GM18867 (cell line): ENCODE measurements at regions not wholly inside any gene's neighbourhood (a gene's known extent, or its start where the extent isn't known, plus 50 kb on each side); places are given as distances from the start of the nearest gene placed in this dataset.

Experiments
- ATAC-seq: cut with Tn5 transposase; IDR thresholded peaks from one replicate; pipeline ENCODE4 v1.9.1; 2021; ENCODE audit warnings: mild to moderate bottlenecking, moderate library complexity; ENCODE audit not compliant: unreplicated experiment

DNA sequence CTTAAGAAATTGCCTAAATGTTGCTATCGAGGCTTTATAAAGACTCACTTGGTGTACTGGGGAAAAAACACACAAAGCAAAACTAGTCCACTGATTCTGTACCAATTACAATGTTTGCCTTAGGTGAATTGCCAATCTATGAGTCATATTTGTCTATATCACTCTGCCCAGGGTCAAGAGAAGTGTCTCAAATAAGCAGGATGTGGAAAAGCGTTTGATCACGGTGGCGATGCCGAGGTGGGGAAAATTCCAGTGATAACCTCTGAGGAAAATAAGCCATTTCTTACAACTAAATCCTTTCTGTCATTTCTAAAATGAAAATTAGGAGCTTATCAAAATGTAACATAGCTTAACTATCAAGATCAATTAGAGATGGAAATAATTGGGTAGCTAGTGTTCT lies 148.6 kb upstream of the DIO3 start:
- ATAC-seq = no peak

DNA sequence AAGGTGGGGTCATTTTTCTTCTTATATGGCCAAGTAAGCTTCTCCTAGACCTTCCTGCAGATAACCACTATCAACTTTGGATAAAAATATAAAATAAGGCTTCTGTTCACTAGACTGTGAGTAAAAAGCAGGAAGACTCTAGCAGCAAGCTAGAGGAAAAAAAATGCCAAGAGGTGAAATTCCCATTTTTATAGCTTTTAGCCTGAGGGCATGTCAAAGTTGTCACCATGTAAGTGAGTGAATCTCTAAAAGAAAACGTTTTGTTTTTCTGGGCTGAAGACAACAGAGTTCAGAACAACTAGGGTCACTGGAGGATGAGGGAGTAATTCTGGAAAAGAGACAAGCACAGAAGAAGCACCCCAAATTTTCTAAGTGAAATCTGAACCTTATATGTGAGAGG lies 143.9 kb upstream of the DIO3 start:
- no peak for ATAC-seq

DNA sequence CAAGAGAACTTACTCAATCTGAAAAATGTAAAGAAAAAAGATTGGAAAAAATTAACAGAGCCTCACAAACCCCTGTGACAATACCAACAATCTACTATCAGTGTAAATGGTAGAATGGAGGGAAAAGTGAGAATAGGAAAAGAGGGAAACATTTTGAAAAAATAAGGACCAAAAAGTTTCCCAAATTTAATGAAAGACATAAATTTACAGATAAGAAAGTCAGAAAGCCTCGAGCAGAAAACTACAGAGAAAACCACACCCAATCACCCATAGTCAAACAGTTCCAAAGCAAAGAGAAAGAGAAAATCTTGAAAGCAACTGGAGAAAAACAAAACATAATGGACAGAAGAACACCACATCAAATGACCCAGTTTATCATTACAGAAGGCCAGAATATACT lies 142.7 kb upstream of the DIO3 start:
- no peak for ATAC-seq

DNA sequence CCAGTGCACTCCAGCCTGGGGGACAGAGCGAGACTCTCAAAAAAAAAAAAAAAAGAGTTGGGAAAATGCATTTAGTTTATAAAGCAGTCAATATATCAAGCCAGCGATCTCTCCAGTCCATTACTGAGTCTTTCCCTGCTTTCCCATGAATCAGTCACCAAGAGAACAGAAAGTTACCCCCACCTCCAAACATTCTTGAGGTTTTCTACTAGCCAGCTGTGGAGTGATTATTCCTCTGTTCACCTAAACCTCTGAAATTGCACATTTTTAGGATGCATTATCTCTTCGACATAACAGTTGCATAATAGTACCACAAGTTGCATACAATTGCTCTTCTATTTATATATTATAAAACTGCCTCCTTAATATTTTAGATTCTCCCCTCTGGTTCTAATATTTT lies 134.8 kb upstream of the DIO3 start:
- no peak for ATAC-seq

DNA sequence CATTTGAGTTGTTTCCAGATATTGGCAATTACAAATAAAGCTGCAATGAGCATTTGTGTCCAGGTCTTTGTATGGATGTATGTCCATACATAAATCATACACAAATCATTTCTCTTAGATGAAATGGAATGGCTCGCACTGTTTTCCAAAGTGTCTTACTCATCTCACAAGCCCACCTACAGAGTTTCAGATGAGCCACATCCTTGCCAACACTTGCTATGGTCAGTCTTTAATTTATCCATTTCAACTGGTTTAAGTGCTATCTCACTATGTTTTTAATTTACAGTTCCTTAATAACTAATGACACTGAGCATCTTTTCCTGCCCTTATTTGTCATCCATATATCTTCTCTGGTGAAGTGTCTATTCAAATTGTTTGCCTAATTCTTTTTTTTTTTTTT lies 132.9 kb upstream of the DIO3 start:
- no peak for ATAC-seq

DNA sequence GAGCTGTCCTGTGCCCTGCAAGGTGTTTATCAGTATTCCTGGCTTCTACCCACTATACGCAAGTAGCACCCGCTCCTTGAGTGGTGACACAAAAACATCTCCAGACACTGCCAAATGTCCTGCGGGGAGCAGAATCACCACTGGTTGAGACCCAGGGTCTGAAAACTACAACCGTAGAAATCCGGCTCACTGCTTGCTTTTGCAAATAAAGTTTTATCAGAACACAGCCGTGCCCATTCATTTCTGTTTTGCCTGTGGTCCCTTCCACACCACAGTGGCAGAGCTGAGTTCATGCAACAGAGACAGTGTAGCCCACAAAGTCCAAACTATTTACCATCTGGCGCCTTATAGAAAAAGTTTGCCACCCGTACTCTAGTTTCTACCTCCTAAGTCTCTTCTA lies 125.7 kb upstream of the DIO3 start:
- no peak for ATAC-seq

DNA sequence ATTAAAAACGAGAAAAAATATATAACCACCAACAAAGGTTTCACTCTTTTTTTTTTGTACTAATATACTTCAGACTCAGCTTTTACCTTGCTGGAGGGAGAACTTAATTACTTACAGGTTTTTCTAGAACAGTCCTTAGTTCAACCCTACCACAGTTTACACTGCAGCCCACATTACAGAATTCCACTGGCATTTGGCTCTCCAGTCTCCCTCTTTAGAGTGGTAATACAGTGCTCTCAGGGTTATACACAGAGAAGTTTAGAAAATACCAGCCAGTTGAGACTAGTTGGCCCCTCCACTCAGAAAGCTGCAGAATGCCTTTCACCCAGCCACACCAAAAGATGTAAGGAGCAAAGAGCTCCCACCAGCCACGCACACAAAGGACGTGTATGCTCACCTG lies 122.3 kb upstream of the DIO3 start:
- no peak for ATAC-seq

DNA sequence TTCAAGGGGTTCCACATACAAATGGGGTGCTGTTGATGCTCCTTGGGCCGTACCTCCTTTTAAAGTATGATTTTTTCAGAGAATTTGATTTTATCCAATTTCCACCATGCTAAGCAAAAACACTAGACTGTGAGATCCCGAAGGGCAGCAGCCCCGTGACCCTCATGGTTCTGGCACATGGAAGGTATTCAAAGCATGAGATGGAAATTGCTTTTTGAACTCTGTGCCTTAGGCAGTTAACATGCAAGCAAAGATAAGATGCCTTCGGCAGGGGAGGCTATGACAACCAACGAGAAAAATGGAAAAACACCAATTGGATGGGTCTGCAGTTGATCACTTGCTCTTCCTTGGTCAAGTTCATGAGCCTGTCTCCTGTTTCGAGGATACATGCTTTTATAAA lies 120.8 kb upstream of the DIO3 start:
- ATAC-seq = no peak

DNA sequence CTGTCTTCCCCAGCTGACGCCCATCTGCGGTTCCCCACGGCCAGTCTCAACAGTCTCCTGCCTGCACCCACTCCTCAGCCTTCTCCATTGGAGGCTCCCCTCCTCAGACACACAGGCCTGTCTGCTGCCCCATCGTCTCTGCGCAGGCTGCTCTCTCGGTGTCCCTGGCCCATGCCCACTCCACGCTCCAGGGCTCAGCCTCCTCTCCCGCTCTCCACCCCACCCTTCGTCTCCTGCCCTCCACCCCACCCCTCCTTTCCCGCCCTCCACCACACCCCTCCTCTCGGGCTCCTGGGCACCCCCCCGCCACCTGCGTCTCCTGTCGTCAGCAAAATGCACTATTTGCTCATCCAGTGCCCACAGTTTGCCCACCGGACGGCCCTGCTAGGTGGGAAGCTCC lies 119.6 kb upstream of the DIO3 start:
- no peak for ATAC-seq

DNA sequence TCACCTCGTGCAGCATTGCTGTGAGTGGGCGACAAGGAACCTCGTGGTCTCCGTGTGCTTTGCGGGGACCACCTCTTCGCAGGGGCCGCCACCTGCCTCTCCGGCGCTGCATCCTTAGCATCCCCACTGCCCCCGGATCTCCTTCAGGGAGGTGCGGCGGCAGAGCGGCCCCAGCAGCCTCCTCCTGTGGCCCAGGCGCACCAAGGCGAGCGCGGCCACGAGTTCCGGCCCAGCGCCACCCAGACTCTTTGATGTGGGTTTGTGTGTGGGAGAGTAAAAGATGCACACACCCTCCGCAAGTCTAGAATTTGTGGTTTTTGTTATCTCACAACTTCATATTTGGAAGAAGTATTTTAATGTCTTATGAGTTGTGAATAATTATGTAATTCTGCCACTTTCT lies 118.8 kb upstream of the DIO3 start:
- no peak for ATAC-seq

DNA sequence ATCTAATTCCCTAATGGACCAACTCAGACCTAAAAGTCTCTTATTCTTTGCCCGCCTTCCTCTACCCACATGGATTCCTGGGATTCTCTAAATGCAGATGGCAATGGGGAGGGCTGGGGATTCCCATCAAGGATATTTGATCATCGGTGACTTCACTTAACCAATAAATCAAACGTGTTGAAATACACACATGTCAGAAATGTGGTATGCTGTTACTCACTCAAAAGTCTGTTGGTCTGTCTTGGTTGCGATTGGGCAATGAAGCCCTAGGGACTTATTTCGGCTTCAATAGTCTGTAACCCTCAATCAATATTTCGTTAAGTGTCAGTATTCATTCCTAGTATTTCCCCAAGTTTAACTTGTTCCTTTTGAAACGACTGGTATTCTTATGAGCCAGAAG lies 117.2 kb upstream of the DIO3 start:
- ATAC-seq = no peak

DNA sequence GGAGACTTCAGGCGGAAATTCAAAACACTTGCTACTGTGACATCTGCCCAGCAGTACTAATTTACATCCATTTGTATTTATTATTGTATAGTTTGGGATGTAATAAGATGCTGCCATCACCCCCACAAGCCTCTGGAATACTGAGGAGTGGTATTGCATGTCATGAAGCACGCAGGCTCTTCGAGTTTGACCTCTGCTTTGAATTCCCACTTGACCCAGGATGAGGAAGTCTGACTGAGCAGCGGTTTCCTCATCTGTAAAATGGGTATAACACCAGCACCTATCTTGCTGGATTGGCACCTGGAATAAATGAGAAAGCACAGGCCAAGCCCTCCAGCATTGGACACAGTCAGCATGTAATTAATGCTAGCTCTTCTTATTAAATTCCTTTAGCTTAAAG lies 116.0 kb upstream of the DIO3 start:
- ATAC-seq = no peak

DNA sequence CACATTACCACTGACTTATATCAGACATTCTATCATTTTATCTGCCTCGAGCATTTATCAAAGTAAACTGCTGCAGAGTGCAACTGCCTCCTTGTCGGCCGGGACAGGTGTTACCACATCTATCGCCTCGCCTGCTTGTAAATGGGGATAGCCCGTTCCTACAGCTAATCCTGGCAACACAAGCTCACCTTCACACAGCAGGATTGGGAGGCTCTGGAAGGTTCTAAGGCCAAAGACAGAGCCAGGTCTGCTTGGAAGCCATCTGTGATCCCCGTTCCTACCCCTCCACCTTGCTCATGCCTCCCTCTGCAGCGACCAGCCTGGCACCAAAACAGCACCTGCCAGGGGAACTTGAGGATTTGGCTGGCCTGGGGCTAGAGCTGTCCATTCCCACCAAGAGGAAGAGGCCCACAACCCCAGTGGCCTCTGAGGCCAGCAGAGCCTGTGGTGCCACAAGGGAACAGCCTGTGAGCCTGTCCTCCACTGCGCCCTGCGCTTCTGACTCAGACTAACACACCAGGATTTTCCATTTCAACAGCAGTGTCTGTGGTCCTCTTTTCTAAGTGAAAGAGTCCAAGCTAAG lies 114.8 kb upstream of the DIO3 start:
- ATAC-seq = no peak

DNA sequence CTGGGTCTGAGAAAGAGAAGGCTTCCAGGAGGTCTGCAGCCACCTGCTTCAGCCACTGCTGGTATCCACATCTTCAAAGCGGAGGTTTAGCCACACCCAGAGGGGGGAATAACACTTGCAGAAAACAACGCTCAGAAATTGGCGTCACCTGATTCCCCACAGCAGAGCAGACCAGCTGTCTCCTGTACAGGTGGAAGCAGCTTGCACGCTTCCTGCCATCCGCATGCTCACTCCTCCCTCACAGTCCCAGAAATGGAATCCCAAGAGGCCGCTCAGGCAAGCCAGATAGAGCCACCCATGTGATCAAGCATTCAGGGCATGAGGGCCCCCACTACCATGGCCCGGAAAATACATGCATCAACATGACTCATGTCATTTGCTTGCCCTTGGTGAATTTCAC lies 112.2 kb upstream of the DIO3 start:
- ATAC-seq = no peak

DNA sequence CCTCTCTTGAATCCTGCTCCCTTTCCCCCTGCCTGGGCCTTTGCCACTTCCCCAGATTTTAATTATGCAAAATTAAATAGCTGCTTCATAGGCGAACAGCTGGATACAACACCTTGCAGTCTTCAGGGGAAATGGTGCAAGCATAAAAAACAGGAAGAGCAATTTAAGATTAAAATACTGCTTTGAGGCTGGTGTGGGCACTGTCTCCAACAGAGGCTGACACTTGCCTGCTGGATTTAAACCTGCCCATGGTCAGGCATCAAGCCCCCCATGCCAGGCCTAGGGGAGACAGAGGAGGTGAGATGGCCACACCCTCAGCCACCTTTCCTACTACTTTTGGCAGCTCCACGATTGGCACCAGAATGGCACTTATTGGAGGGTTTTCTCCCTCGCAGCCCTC lies 110.1 kb upstream of the DIO3 start:
- ATAC-seq = no peak

DNA sequence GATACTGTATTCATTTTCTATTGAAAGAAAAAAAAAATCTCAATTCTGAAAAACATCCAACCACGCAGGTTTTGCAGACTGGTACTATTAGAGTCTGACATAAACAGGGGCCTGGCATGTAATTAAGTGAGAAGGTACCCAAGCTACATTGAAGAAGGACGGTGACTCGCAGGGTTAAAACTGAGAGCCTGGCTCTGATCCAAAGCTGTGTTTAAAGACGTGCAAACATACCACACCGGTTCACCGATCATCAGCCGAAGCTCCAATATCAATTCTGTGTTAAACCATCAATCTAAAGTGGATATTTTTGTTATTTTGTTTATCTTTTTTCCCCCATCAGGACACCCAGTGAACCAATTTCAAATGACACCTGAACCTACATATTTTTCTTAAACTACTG lies 108.1 kb upstream of the DIO3 start:
- ATAC-seq = no peak

DNA sequence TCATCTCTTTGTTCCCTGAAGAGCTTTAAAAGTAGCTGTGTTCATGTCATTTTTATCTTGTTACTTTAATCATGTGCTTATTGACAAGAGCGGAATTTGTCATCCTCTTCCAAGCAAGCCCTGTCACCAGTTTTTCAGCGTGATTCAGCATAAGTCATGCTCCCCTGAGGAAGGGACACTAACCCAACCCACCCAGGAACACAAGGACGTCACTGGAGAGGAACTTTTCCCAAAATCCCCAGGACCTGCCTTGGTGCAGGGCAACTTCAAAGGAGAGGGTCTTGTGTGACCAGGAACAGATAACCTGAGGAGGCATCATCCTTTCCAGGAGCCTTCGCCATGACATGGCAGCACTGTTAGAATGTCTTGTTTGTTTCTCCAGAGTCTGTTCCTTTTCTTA lies 107.1 kb upstream of the DIO3 start:
- ATAC-seq = no peak

DNA sequence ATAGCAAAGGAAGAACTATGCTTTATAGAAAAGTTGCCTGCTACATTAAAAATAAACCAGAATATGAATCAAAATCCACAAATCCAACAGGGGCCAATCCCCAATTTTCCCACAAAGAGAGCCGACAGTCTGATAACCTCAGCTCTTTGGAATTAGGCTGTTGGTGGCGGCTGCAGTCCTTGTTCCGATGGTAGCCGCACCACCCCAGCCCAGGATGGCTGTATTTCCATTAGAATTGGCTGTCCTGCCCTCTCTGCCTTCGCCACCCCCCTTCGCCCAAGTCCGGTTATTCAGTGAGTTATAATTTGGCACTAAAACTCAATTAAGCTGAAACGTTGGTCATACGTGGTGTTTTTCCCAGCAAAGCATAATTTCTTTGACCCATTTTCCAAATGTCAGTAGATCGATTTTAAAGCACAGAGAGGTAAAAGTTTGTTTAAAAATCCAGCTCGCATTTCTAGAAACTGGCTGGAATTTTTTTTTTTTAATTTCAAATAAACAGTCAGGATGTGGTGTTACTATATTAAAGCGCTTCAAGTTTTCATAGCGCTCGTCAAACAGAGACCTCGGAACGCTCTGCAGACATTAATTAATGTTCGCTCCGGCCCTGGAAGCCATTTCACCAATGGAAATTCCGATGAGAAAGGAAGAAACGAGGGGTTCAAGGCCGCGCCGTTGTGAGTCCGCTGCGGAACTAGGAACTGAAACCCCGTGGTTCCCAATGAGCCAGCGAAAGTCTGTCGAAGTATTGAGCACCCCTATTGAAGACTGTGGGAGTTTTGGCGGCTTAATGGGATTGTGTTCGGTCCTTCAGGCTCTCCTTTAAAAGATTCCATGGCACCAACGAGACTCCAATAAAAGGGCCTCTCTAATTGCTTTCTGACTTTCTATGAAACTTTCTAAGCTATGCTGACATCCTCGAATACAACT lies 104.8 kb upstream of the DIO3 start:
- no peak for ATAC-seq

DNA sequence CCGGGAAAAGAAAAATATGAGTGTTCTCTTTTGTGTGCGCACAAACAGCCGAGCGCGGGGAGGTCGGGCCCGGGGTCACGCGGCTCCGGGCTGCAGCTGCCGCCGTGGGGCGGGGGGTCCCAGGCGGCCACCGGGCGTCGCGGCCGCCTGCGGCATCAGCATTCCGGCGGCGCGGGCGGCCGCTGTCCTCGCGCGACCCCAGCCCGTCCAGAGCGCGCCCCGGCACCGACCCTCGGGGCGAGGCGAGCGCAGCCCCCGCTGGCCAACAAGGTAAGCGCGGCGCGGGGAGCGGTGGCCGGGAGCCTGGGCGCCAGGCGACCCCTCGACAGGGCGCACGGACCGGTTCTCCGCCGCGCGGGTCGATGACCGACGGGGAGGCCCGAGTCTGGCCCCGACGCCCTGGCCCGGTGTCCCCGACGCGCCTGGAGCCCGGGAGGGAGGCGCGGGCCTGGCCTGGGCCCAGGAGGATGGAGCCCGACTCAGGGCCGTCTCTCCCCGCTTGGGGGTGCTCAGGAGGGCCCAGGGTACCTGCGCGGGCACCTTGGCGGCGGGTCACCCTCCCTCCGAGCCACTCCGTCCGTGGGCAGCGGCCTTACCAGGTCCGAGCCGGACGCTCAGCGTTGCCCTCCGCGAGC lies 103.9 kb upstream of the DIO3 start:
- no peak for ATAC-seq

DNA sequence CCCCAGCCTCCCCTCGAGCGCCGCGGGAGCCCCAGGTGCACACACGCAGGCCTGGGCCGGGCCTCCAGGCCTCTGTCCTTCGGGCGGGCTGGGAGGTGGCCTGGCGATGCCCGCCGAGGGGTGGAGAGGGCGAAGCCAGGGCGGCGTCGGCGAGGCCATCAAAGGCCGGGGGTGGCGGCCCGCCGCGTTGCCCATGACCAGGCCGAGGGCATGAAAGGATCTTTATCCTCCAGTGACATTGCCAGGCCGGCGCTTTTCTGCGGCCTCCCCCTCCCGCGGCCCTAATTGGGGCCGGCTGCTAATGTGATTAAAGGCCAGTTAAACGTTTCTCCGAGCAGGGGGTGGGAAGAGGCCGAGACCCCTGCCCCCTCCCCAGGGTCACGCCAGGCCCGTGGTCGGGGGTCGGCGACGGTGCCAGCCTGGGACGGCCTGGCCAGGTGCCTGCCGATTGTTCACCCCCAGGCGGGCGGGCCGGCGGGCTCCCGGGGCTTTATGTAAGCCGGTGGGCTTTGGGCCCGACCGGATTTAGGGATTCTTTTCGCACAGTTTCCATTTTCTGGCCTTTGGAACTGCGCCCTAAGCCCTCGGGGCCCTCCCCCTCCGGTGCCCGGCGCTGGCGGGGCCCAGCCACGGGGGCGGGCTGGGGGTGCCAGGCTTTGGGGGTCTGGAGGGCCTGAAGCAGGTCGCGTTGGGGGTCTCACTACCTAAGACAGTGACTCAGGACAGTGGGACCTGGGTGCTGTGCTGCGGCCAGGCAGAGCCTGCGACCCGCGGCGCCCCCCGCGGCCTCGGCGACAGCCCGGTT lies 103.2 kb upstream of the DIO3 start:
- ATAC-seq = no peak

DNA sequence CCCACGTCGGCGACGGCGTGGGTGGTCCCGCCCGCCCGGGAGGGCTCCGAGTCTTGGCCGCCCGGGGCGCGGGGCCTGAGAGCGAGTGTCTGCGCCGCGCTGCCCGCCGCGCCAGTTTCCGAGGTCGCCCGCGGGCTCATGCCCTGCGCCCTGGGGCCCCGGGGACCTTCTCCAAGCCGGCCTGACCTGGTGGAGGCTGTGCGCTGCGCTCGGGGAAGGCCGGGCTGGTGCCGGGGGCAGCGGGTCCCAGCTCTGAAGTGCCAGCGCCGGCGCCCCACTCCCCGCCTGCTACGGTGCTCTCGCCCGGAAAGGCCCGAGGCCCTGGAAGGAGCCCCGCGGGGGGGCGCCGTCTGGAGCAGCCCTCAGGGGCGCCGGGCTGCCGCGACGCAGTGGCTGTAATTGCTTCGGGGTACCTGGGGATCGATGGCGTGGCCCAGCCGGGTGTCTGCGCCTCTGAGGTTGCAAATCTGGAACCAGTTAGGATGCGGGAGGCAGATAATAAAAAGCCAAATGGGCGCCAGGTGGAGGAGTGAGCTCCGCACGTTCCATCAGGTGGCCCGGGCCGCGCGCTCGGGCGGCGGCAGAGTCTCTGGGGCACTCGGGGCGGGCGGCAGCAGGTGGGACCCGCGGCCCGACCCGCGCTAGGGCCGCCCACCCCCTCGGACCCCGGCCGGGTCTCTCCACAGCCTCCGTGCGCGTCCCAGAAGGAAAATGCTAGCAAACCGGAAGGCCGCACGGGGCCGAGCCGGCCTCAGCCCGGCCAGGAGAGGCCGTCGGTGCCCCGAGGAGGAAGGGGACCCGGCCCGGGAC lies 102.3 kb upstream of the DIO3 start:
- no peak for ATAC-seq
